ENCODE measurements at regions not wholly inside any gene's neighbourhood (a gene's known extent, or its start where the extent isn't known, plus 50 kb on each side); places are given as distances from the start of the nearest gene placed in this dataset.

DNA sequence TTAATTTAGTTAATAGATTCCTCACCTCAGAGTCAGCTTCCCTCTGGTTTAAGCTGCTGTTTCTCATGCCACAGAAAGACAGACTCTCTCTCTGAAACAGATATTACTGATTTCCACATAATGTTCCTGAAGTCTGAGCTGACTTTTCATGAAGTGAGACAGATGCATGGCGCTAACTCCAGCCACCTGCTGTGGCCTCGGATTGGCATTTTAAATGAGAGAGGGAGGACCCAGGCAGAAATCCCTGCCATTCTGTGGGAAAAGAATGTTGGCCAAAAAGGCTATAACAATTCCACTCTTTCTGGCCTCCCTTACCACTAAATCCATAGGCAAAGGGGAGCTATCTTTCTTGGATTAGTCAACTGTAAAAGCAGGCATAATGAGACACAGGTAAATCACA is 354.1 kb upstream of the CDH4 start:
- H3K36me3 ChIP-seq (ENCODE audit: control insufficient read depth in 2 of 2, insufficient read depth in 2 of 2, low read length in 1 of 2): no peaks in the 10 kb centered on the region
- H3K27me3 ChIP-seq (ENCODE audit: control insufficient read depth in 2 of 2, insufficient read depth in 1 of 2, low read length in 1 of 2): no peaks in the 10 kb centered on the region
- H3K9me3 ChIP-seq (ENCODE audit: control insufficient read depth in 2 of 2, insufficient read depth in 1 of 2, low read length in 1 of 2): no peaks in the 10 kb centered on the region
- no peak overlapping the region for H3K27ac ChIP-seq (ENCODE audit: low read depth in 1 of 2, low read length in 1 of 2)
- DNase-seq (ENCODE audit: low read depth in 6 of 9, low spot score in 9 of 9): no peak
- no peaks in the 10 kb centered on the region for H3K4me1 ChIP-seq (ENCODE audit: control insufficient read depth in 2 of 2, insufficient read depth in 2 of 2, low read length in 2 of 2)
- H3K4me3 ChIP-seq (ENCODE audit: low read length in 2 of 2): no peak overlapping the region
- 46% methylated on average over 2 of the region's 2 CpGs for WGBS

- H3K9me3 ChIP-seq (ENCODE audit: control insufficient read depth in 2 of 2, insufficient read depth in 1 of 2, low read length in 1 of 2): no peaks in the 10 kb centered on the region
- H3K4me1 ChIP-seq (ENCODE audit: control insufficient read depth in 2 of 2, insufficient read depth in 2 of 2, low read length in 2 of 2): no peaks in the 10 kb centered on the region
- H3K27me3 ChIP-seq (ENCODE audit: control insufficient read depth in 2 of 2, insufficient read depth in 1 of 2, low read length in 1 of 2): no peaks in the 10 kb centered on the region
- DNase-seq (ENCODE audit: low read depth in 6 of 9, low spot score in 9 of 9): no peak
- no peaks in the 10 kb centered on the region for H3K36me3 ChIP-seq (ENCODE audit: control insufficient read depth in 2 of 2, insufficient read depth in 2 of 2, low read length in 1 of 2)
- WGBS: 62% methylated on average over 2 of the region's 2 CpGs
- no peak overlapping the region for H3K4me3 ChIP-seq (ENCODE audit: low read length in 2 of 2)
- H3K27ac ChIP-seq (ENCODE audit: low read depth in 1 of 2, low read length in 1 of 2): no peak overlapping the region
Observed at GRCh38 chr20:60899320-60899719, 352.7 kb upstream of the CDH4 start.

DNA sequence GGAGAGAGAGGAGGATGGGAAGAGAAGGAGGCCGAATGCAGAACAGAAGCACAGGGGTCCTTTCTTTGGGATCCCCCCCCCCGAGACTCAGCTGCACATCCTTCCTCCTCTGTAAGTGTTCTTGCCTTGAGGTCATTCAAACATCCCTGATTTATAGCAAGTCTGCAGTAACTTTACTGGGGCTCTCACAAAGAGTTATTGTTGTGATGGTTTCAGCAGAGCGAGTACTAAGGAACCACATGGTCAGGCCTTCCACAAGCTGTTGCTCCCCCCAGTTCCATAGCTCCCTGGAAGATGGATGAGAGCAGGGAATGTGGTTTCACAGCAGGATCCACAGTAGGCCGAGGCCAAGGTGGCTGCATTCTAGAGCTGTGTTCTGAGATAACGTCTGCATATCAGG is 351.4 kb upstream of the CDH4 start:
- H3K27ac ChIP-seq (ENCODE audit: low read depth in 1 of 2, low read length in 1 of 2): no peak overlapping the region
- no peaks in the 10 kb centered on the region for H3K4me1 ChIP-seq (ENCODE audit: control insufficient read depth in 2 of 2, insufficient read depth in 2 of 2, low read length in 2 of 2)
- no peaks in the 10 kb centered on the region for H3K27me3 ChIP-seq (ENCODE audit: control insufficient read depth in 2 of 2, insufficient read depth in 1 of 2, low read length in 1 of 2)
- H3K36me3 ChIP-seq (ENCODE audit: control insufficient read depth in 2 of 2, insufficient read depth in 2 of 2, low read length in 1 of 2): no peaks in the 10 kb centered on the region
- no peak for DNase-seq (ENCODE audit: low read depth in 6 of 9, low spot score in 9 of 9)
- 43% methylated on average over 5 of the region's 5 CpGs for WGBS
- H3K4me3 ChIP-seq (ENCODE audit: low read length in 2 of 2): no peak overlapping the region
- no peaks in the 10 kb centered on the region for H3K9me3 ChIP-seq (ENCODE audit: control insufficient read depth in 2 of 2, insufficient read depth in 1 of 2, low read length in 1 of 2)

GRCh38 chr20:60901831-60902230 is 350.2 kb upstream of the CDH4 start:
- Histone ChIP-seq H3K27ac (ENCODE audit: low read depth in 1 of 2, low read length in 1 of 2) (no peak overlapping the region), H3K4me3 (ENCODE audit: low read length in 2 of 2) (no peak overlapping the region), H3K9me3 (ENCODE audit: control insufficient read depth in 2 of 2, insufficient read depth in 1 of 2, low read length in 1 of 2) (no peaks in the 10 kb centered on the region), H3K27me3 (ENCODE audit: control insufficient read depth in 2 of 2, insufficient read depth in 1 of 2, low read length in 1 of 2) (no peaks in the 10 kb centered on the region), H3K36me3 (ENCODE audit: control insufficient read depth in 2 of 2, insufficient read depth in 2 of 2, low read length in 1 of 2) (no peaks in the 10 kb centered on the region), H3K4me1 (ENCODE audit: control insufficient read depth in 2 of 2, insufficient read depth in 2 of 2, low read length in 2 of 2) (no peaks in the 10 kb centered on the region)
- 97% methylated on average over 1 of the region's 1 CpG for WGBS
- no peak for DNase-seq (ENCODE audit: low read depth in 6 of 9, low spot score in 9 of 9)

DNA sequence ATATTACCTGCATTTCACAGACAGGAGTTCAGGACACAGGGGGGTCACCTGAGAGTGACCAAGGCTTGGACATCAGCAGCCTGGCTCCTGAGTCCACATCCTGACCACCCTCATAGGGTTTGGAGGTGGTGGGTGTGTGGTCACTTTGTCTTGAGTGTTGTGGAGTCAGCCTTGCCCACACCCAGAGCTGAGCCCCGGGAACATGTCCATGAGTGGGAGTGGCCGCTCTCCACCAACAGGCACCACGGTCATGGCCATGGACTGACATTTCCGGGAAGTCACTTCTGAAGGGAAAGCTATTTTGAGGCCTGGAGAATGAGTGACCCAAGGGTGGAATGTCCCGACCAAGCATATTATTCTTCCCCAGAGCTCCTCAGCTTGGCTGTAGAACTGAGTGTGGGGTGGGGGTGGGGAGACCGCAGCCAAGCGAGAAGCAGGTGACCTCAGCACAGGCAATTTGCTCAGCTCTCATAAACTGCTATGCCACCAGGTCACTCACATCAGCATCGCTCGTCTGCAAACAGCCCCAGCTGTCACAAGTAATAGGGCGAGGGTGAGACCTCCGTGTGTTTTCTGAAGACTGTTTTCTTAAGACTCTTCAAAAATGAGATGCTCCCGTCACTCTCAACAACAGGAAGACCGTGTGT is 348.6 kb upstream of the CDH4 start:
- Histone ChIP-seq H3K36me3 (ENCODE audit: control insufficient read depth in 2 of 2, insufficient read depth in 2 of 2, low read length in 1 of 2) (no peaks in the 10 kb centered on the region), H3K9me3 (ENCODE audit: control insufficient read depth in 2 of 2, insufficient read depth in 1 of 2, low read length in 1 of 2) (no peaks in the 10 kb centered on the region), H3K4me1 (ENCODE audit: control insufficient read depth in 2 of 2, insufficient read depth in 2 of 2, low read length in 2 of 2) (no peaks in the 10 kb centered on the region), H3K27ac (ENCODE audit: low read depth in 1 of 2, low read length in 1 of 2) (no peak overlapping the region), H3K27me3 (ENCODE audit: control insufficient read depth in 2 of 2, insufficient read depth in 1 of 2, low read length in 1 of 2) (no peaks in the 10 kb centered on the region), H3K4me3 (ENCODE audit: low read length in 2 of 2) (no peak overlapping the region)
- WGBS: 89% methylated on average over 13 of the region's 13 CpGs
- DNase-seq (ENCODE audit: low read depth in 6 of 9, low spot score in 9 of 9): no peak

DNA sequence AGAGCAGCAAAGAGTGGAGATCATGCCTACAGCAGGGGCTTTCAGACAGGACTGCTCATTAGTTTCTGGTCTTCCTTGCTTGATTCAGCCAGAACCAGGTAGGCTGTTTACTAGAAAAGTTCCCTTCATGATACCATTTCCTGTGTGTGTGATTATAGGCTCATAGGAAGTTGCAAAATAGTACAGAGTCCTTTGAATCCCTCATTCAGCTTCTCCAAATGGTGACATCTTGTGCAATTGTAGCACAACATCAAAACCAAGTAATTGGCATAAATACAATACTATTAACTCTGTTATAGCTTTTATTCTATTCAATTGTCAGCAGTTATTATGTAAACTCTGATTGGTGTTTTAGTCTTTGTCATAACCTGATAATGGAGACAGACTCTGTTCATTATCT is 347.3 kb upstream of the CDH4 start:
- H3K27ac ChIP-seq (ENCODE audit: low read depth in 1 of 2, low read length in 1 of 2): no peak overlapping the region
- no peak for DNase-seq (ENCODE audit: low read depth in 6 of 9, low spot score in 9 of 9)
- no peaks in the 10 kb centered on the region for H3K36me3 ChIP-seq (ENCODE audit: control insufficient read depth in 2 of 2, insufficient read depth in 2 of 2, low read length in 1 of 2)
- no peak overlapping the region for H3K4me3 ChIP-seq (ENCODE audit: low read length in 2 of 2)
- no peaks in the 10 kb centered on the region for H3K27me3 ChIP-seq (ENCODE audit: control insufficient read depth in 2 of 2, insufficient read depth in 1 of 2, low read length in 1 of 2)
- H3K4me1 ChIP-seq (ENCODE audit: control insufficient read depth in 2 of 2, insufficient read depth in 2 of 2, low read length in 2 of 2): no peaks in the 10 kb centered on the region
- no peaks in the 10 kb centered on the region for H3K9me3 ChIP-seq (ENCODE audit: control insufficient read depth in 2 of 2, insufficient read depth in 1 of 2, low read length in 1 of 2)

- DNase-seq (ENCODE audit: low read depth in 6 of 9, low spot score in 9 of 9): no peak
- Histone ChIP-seq H3K36me3 (ENCODE audit: control insufficient read depth in 2 of 2, insufficient read depth in 2 of 2, low read length in 1 of 2) (no peaks in the 10 kb centered on the region), H3K27me3 (ENCODE audit: control insufficient read depth in 2 of 2, insufficient read depth in 1 of 2, low read length in 1 of 2) (no peaks in the 10 kb centered on the region), H3K4me1 (ENCODE audit: control insufficient read depth in 2 of 2, insufficient read depth in 2 of 2, low read length in 2 of 2) (no peaks in the 10 kb centered on the region), H3K27ac (ENCODE audit: low read depth in 1 of 2, low read length in 1 of 2) (no peak overlapping the region), H3K9me3 (ENCODE audit: control insufficient read depth in 2 of 2, insufficient read depth in 1 of 2, low read length in 1 of 2) (no peaks in the 10 kb centered on the region), H3K4me3 (ENCODE audit: low read length in 2 of 2) (no peak overlapping the region)
- WGBS: 97% methylated on average over 2 of the region's 2 CpGs
Observed at GRCh38 chr20:60905919-60906318, 346.1 kb upstream of the CDH4 start.

DNA sequence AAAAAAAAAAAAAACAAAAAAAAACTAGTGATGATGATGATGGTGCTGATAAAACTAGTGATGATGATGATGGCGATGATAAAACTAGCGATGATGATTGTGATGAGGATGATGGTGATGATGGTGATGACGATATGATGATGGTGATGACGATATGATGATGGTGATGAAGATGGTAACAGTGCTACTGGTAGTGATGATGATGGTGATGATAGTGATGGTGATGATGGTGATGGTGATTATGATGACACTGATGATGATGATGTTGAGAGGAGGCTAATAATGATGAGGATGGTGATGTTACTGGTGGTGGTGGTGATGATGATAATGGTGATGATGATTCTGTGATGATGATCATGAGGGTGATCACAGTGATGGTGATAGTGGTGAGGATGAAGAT is 345.5 kb upstream of the CDH4 start:
- H3K27me3 ChIP-seq (ENCODE audit: control insufficient read depth in 2 of 2, insufficient read depth in 1 of 2, low read length in 1 of 2): no peaks in the 10 kb centered on the region
- H3K9me3 ChIP-seq (ENCODE audit: control insufficient read depth in 2 of 2, insufficient read depth in 1 of 2, low read length in 1 of 2): no peaks in the 10 kb centered on the region
- H3K27ac ChIP-seq (ENCODE audit: low read depth in 1 of 2, low read length in 1 of 2): no peak overlapping the region
- H3K4me1 ChIP-seq (ENCODE audit: control insufficient read depth in 2 of 2, insufficient read depth in 2 of 2, low read length in 2 of 2): no peaks in the 10 kb centered on the region
- no peak for DNase-seq (ENCODE audit: low read depth in 6 of 9, low spot score in 9 of 9)
- no peak overlapping the region for H3K4me3 ChIP-seq (ENCODE audit: low read length in 2 of 2)
- 99% methylated on average over 4 of the region's 4 CpGs for WGBS
- H3K36me3 ChIP-seq (ENCODE audit: control insufficient read depth in 2 of 2, insufficient read depth in 2 of 2, low read length in 1 of 2): no peaks in the 10 kb centered on the region

- no peak overlapping the region for H3K27ac ChIP-seq (ENCODE audit: low read depth in 1 of 2, low read length in 1 of 2)
- no peaks in the 10 kb centered on the region for H3K36me3 ChIP-seq (ENCODE audit: control insufficient read depth in 2 of 2, insufficient read depth in 2 of 2, low read length in 1 of 2)
- DNase-seq (ENCODE audit: low read depth in 6 of 9, low spot score in 9 of 9): no peak
- no peaks in the 10 kb centered on the region for H3K4me1 ChIP-seq (ENCODE audit: control insufficient read depth in 2 of 2, insufficient read depth in 2 of 2, low read length in 2 of 2)
- WGBS: 67% methylated on average over 4 of the region's 4 CpGs
- no peak overlapping the region for H3K4me3 ChIP-seq (ENCODE audit: low read length in 2 of 2)
- no peaks in the 10 kb centered on the region for H3K9me3 ChIP-seq (ENCODE audit: control insufficient read depth in 2 of 2, insufficient read depth in 1 of 2, low read length in 1 of 2)
- no peaks in the 10 kb centered on the region for H3K27me3 ChIP-seq (ENCODE audit: control insufficient read depth in 2 of 2, insufficient read depth in 1 of 2, low read length in 1 of 2)
Observed at GRCh38 chr20:60913298-60913697, 338.8 kb upstream of the CDH4 start.

Data from thymus (tissue), 11 donors.